Liver (tissue), 8 donors: ENCODE measurements at regions not wholly inside any gene's neighbourhood (a gene's known extent, or its start where the extent isn't known, plus 50 kb on each side); places are given as distances from the start of the nearest gene placed in this dataset.

ENCODE experiments used
- DNase-seq: peaks from one replicate; pipeline ENCODE4 v3.0.0-alpha.2; 2017; ENCODE audit warnings: low spot score
- H3K27ac ChIP-seq, 2 donors: one replicate each; pipeline ENCODE4 v1.7.0; 2013; ENCODE audit warnings: inconsistent platforms in 2 of 2, low read length in 2 of 2, control low read depth in 1 of 2, low read depth in 1 of 2, mild to moderate bottlenecking in 1 of 2
- H3K27me3 ChIP-seq, 4 donors: one replicate each; pipeline versions ENCODE4 v1.6.1 to v1.7.0; 2013; ENCODE audit warnings: low read length in 3 of 4, inconsistent platforms in 1 of 4, mild to moderate bottlenecking in 1 of 4, moderate library complexity in 1 of 4; ENCODE audit not compliant: control insufficient read depth in 4 of 4, insufficient read depth in 4 of 4
- H3K36me3 ChIP-seq, 4 donors: one replicate each; pipeline versions ENCODE4 v1.6.1 to v1.7.0; 2013; ENCODE audit warnings: low read length in 3 of 4, mild to moderate bottlenecking in 3 of 4, low read depth in 1 of 4, moderate library complexity in 1 of 4; ENCODE audit not compliant: control insufficient read depth in 4 of 4, insufficient read depth in 3 of 4
- H3K4me1 ChIP-seq, 4 donors: one replicate each; pipeline versions ENCODE4 v1.6.1 to v1.7.0; 2013; ENCODE audit warnings: low read length in 3 of 4, mild to moderate bottlenecking in 3 of 4, moderate library complexity in 1 of 4; ENCODE audit not compliant: control insufficient read depth in 4 of 4, insufficient read depth in 4 of 4
- H3K4me3 ChIP-seq, 3 donors: one replicate each; pipeline versions ENCODE4 v1.6.1 to v1.7.0; 2013; ENCODE audit warnings: low read length in 3 of 3, control low read depth in 1 of 3, low read depth in 1 of 3, mild to moderate bottlenecking in 1 of 3
- H3K9ac ChIP-seq, 2 donors: one replicate each; pipeline ENCODE4 v1.7.0; 2013; ENCODE audit warnings: low read length in 2 of 2, mild to moderate bottlenecking in 2 of 2, moderate library complexity in 2 of 2, control low read depth in 1 of 2, low read depth in 1 of 2
- H3K9me3 ChIP-seq, 4 donors: one replicate each; pipeline versions ENCODE4 v1.6.1 to v1.7.0; 2013; ENCODE audit warnings: low read length in 3 of 4; ENCODE audit not compliant: control insufficient read depth in 4 of 4
- FOXA2 ChIP-seq: IDR thresholded peaks from 2 replicates; pipeline ENCODE4 v1.6.1; 2016; ENCODE audit warnings: antibody characterized with exemption
- HNF4A ChIP-seq, 2 donors: conservative IDR thresholded peaks; 2 replicates each; pipeline ENCODE4 v1.6.1; 2016; ENCODE audit warnings: antibody characterized with exemption in 2 of 2, mild to moderate bottlenecking in 2 of 2
- MAX ChIP-seq: IDR thresholded peaks from 2 replicates; pipeline ENCODE4 v1.6.1; 2016; ENCODE audit warnings: antibody characterized with exemption
- NR2F2 ChIP-seq: IDR thresholded peaks from 2 replicates; pipeline ENCODE4 v1.6.1; 2016; ENCODE audit warnings: antibody characterized with exemption
- RAD21 ChIP-seq, 2 donors: IDR thresholded peaks; 2 replicates each; pipeline ENCODE4 v1.6.1; 2016; ENCODE audit warnings: antibody characterized with exemption in 2 of 2, mild to moderate bottlenecking in 2 of 2
- RXRA ChIP-seq, 2 donors: IDR thresholded peaks; 2 replicates each; pipeline ENCODE4 v1.6.1; 2017 to 2018; ENCODE audit warnings: antibody characterized with exemption in 2 of 2, mild to moderate bottlenecking in 1 of 2
- TAF1 ChIP-seq: conservative IDR thresholded peaks from 2 replicates; pipeline ENCODE4 v1.6.1; 2016; ENCODE audit warnings: antibody characterized with exemption, mild to moderate bottlenecking
- YY1 ChIP-seq: IDR thresholded peaks from 2 replicates; pipeline ENCODE4 v1.6.1; 2016; ENCODE audit warnings: antibody characterized with exemption, mild to moderate bottlenecking
- ZBTB33 ChIP-seq: IDR thresholded peaks from 2 replicates; pipeline ENCODE4 v1.6.1; 2016; ENCODE audit warnings: antibody characterized with exemption
- WGBS: extraction: QIAGEN DNeasy Blood & Tissue Kit; methylation state at CpG from one replicate; pipeline ENCODE4 v1.1.7; 2013; 5-methylcytosine and 5-hydroxymethylcytosine counted together
- TF ChIP-seq, protein P1 (sequence below): fragments of 150-350 bp; IDR thresholded peaks from 2 replicates; pipeline ENCODE4 v1.5.1; 2017; ENCODE audit warnings: improper control_type of control experiment, low read depth, low read length; ENCODE audit not compliant: missing input control
- TF ChIP-seq, protein P2 (sequence below): IDR thresholded peaks from 2 replicates; pipeline ENCODE4 v1.6.1; 2016; ENCODE audit warnings: antibody characterized with exemption, mild to moderate bottlenecking
- donor health status: healthy.
- donor health status: healthy.
- donor health status: healthy.
- donor health status: healthy.
- donor health status: healthy.

GRCh38 chr1:59237900-59238299, 59.0 kb upstream of the FGGY start:
- no peak overlapping the region for H3K4me3 ChIP-seq
- no peaks in the 10 kb centered on the region for H3K4me1 ChIP-seq
- H3K27me3 ChIP-seq: no peaks in the 10 kb centered on the region
- H3K27ac ChIP-seq: no peak overlapping the region
- TF ChIP-seq RXRA (IDR thresholded peaks at IDR 0.05): no peak
- TF ChIP-seq NR2F2: no peak
- no peak for TF ChIP-seq FOXA2
- TF ChIP-seq, protein P1, sequence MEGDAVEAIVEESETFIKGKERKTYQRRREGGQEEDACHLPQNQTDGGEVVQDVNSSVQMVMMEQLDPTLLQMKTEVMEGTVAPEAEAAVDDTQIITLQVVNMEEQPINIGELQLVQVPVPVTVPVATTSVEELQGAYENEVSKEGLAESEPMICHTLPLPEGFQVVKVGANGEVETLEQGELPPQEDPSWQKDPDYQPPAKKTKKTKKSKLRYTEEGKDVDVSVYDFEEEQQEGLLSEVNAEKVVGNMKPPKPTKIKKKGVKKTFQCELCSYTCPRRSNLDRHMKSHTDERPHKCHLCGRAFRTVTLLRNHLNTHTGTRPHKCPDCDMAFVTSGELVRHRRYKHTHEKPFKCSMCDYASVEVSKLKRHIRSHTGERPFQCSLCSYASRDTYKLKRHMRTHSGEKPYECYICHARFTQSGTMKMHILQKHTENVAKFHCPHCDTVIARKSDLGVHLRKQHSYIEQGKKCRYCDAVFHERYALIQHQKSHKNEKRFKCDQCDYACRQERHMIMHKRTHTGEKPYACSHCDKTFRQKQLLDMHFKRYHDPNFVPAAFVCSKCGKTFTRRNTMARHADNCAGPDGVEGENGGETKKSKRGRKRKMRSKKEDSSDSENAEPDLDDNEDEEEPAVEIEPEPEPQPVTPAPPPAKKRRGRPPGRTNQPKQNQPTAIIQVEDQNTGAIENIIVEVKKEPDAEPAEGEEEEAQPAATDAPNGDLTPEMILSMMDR: no peak
- TF ChIP-seq ZBTB33: no peak
- TF ChIP-seq TAF1: no peak
- TF ChIP-seq RAD21 (IDR thresholded peaks at IDR 0.05): no peak
- TF ChIP-seq, protein P2, sequence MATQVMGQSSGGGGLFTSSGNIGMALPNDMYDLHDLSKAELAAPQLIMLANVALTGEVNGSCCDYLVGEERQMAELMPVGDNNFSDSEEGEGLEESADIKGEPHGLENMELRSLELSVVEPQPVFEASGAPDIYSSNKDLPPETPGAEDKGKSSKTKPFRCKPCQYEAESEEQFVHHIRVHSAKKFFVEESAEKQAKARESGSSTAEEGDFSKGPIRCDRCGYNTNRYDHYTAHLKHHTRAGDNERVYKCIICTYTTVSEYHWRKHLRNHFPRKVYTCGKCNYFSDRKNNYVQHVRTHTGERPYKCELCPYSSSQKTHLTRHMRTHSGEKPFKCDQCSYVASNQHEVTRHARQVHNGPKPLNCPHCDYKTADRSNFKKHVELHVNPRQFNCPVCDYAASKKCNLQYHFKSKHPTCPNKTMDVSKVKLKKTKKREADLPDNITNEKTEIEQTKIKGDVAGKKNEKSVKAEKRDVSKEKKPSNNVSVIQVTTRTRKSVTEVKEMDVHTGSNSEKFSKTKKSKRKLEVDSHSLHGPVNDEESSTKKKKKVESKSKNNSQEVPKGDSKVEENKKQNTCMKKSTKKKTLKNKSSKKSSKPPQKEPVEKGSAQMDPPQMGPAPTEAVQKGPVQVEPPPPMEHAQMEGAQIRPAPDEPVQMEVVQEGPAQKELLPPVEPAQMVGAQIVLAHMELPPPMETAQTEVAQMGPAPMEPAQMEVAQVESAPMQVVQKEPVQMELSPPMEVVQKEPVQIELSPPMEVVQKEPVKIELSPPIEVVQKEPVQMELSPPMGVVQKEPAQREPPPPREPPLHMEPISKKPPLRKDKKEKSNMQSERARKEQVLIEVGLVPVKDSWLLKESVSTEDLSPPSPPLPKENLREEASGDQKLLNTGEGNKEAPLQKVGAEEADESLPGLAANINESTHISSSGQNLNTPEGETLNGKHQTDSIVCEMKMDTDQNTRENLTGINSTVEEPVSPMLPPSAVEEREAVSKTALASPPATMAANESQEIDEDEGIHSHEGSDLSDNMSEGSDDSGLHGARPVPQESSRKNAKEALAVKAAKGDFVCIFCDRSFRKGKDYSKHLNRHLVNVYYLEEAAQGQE: no peak
- TF ChIP-seq MAX: no peak
- no peak for TF ChIP-seq HNF4A (conservative IDR thresholded peaks at IDR 0.05)
- no peak for TF ChIP-seq YY1
- no peak for DNase-seq
- 79% methylated on average over 2 of the region's 2 CpGs for WGBS
- H3K9me3 ChIP-seq: no peaks in the 10 kb centered on the region
- H3K36me3 ChIP-seq: no peaks in the 10 kb centered on the region
- no peak overlapping the region for H3K9ac ChIP-seq

DNA sequence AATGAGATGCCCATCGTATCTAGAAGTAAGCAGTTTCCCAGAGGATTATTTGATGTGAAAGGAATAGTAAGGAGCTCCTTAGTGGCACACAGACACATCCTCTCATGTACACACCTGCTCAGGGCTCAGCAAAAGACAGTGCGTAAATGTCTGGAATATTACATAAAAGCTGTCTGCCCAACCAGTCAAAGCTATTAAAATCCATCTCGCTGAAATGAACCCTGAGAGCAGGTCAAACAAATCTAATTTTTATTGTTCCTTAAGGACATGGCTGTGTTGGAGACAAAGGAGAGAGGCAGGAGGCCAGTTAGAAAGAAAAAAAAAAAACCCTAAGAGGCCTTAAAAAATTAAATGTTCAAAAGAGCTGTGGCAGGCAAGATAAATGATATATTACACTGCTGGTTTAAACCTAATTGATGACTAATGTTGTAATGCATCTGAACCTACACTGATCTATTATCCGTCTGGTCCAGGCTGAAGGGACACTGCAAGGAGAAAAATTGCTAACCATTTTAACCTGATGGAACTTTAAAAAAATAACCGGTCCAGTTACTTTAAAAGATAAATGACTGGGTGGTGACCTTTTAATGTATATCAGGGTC, 58.5 kb upstream of the FGGY start:
- H3K27ac ChIP-seq: no peak overlapping the region
- H3K9me3 ChIP-seq: no peaks in the 10 kb centered on the region
- no peak for DNase-seq
- no peak overlapping the region for H3K9ac ChIP-seq
- TF ChIP-seq, protein P2: no peak
- TF ChIP-seq ZBTB33 (no peak), TAF1 (no peak), MAX (no peak)
- WGBS: 91% methylated on average over 5 of the region's 5 CpGs
- no peaks in the 10 kb centered on the region for H3K4me1 ChIP-seq
- no peak overlapping the region for H3K4me3 ChIP-seq
- H3K27me3 ChIP-seq: no peaks in the 10 kb centered on the region
- no peaks in the 10 kb centered on the region for H3K36me3 ChIP-seq
